Caki2 (cell line): ENCODE measurements at regions not wholly inside any gene's neighbourhood (a gene's known extent, or its start where the extent isn't known, plus 50 kb on each side); places are given as distances from the start of the nearest gene placed in this dataset.
"Not testable (repeated sequence)": the region's sequence is repeated elsewhere in the genome, so short reads cannot be mapped to it uniquely, and the experiment has no call there.

Experiments used
- DNase-seq: peaks from one replicate; pipeline ENCODE4 v3.0.0-alpha.2; 2015; ENCODE audit warnings: low read depth
- in situ Hi-C: cut with HindIII; loops from 2 replicates; pipeline ENCODE4 v1.10.0; 2016; ENCODE audit warnings: low sequenced_read_pairs, low pct_unique_long_range_greater_than_20kb, mixed read lengths

- in situ Hi-C loops, result no loop called here
Observed at GRCh38 chr3:105259496-105259895, 107.2 kb upstream of the ALCAM start.

GRCh38 chr3:105260385-105260784 lies 106.3 kb upstream of the ALCAM start:
- in situ Hi-C loops, result no loop called here
- DNase-seq, result no peak

More at GRCh38 chr3:105259496-105259895, 107.2 kb upstream of the ALCAM start:
- DNase-seq, result no peak

- in situ Hi-C loops, result no loop called here
- no peak for DNase-seq
Observed at GRCh38 chr3:105274536-105274935, 92.2 kb upstream of the ALCAM start.

- peak; percentile 6 for DNase-seq
- in situ Hi-C loops, result no loop called here
Observed at GRCh38 chr3:105274958-105275357, 91.8 kb upstream of the ALCAM start.

- DNase-seq, result no peak
- in situ Hi-C loops, result no loop called here
Observed at GRCh38 chr3:105277656-105278055, 89.1 kb upstream of the ALCAM start.

GRCh38 chr3:105278688-105279087 lies 88.0 kb upstream of the ALCAM start:
- DNase-seq, result no peak
- in situ Hi-C loops, result no loop called here

GRCh38 chr3:105281989-105282388 lies 84.7 kb upstream of the ALCAM start:
- in situ Hi-C loops, result no loop called here

GRCh38 chr3:105284876-105285275 lies 81.8 kb upstream of the ALCAM start:
- in situ Hi-C loops, result no loop called here
- DNase-seq, result no peak

More at GRCh38 chr3:105281989-105282388, 84.7 kb upstream of the ALCAM start:
- DNase-seq, result no peak

- DNase-seq, result no peak
- in situ Hi-C loops, result no loop called here
Observed at GRCh38 chr3:105285653-105286241, 81.0 kb upstream of the ALCAM start.

GRCh38 chr3:105293441-105293840 lies 73.3 kb upstream of the ALCAM start:
- in situ Hi-C loops, result no loop called here
- no peak for DNase-seq

- in situ Hi-C loops, DNase-seq: not testable (repeated sequence)
Observed at GRCh38 chr3:105296182-105296822, 70.4 kb upstream of the ALCAM start.

GRCh38 chr3:105304487-105304886 lies 62.2 kb upstream of the ALCAM start:
- in situ Hi-C loops, result no loop called here
- DNase-seq, result no peak

- DNase-seq, result no peak
- in situ Hi-C loops, result no loop called here
Observed at GRCh38 chr3:105315144-105315543, 51.6 kb upstream of the ALCAM start.

- DNase-seq, result no peak
- in situ Hi-C loops, result no loop called here
Observed at GRCh38 chr3:105315815-105316214, 50.9 kb upstream of the ALCAM start.

- DNase-seq, result no peak
- in situ Hi-C loops, result no loop called here
Observed at GRCh38 chr3:105316331-105316730, 50.4 kb upstream of the ALCAM start.
